SKM-1 treated with dmso at 0.1 percent for 144 hours (cell line): ENCODE measurements at regions not wholly inside any gene's neighbourhood (a gene's known extent, or its start where the extent isn't known, plus 50 kb on each side); places are given as distances from the start of the nearest gene placed in this dataset.

Experiments
- DNase-seq: peaks from one replicate; lab custom pipeline; 2025; ENCODE audit not compliant: unreplicated experiment; lab: John Stamatoyannopoulos, UW

- no peak for DNase-seq
Measured at GRCh38 chr2:8046849-8047248, 635.0 kb upstream of the ID2 start.

- no peak for DNase-seq
Measured at GRCh38 chr2:8049176-8049575, 632.7 kb upstream of the ID2 start.

GRCh38 chr2:8049851-8050571 is 631.8 kb upstream of the ID2 start:
- DNase-seq = no peak

- no peak for DNase-seq
Measured at GRCh38 chr2:8053216-8053615, 628.6 kb upstream of the ID2 start.

GRCh38 chr2:8054070-8054469 is 627.8 kb upstream of the ID2 start:
- DNase-seq = no peak

GRCh38 chr2:8058652-8059051 is 623.2 kb upstream of the ID2 start:
- DNase-seq = peak; percentile 87

- no peak for DNase-seq
Measured at GRCh38 chr2:8059255-8059654, 622.6 kb upstream of the ID2 start.

GRCh38 chr2:8059794-8060193 is 622.1 kb upstream of the ID2 start:
- no peak for DNase-seq

- DNase-seq = peak; percentile 35
Measured at GRCh38 chr2:8061219-8061618, 620.6 kb upstream of the ID2 start.

- no peak for DNase-seq
Measured at GRCh38 chr2:8064603-8065002, 617.3 kb upstream of the ID2 start.

- no peak for DNase-seq
Measured at GRCh38 chr2:8065191-8065590, 616.7 kb upstream of the ID2 start.

- no peak for DNase-seq
Measured at GRCh38 chr2:8067784-8068336, 614.0 kb upstream of the ID2 start.

GRCh38 chr2:8072907-8073306 is 608.9 kb upstream of the ID2 start:
- no peak for DNase-seq

GRCh38 chr2:8073916-8074315 is 607.9 kb upstream of the ID2 start:
- DNase-seq = no peak

GRCh38 chr2:8076448-8077342 is 605.2 kb upstream of the ID2 start:
- DNase-seq = no peak

GRCh38 chr2:8078705-8079104 is 603.2 kb upstream of the ID2 start:
- no peak for DNase-seq

- no peak for DNase-seq
Measured at GRCh38 chr2:8080063-8080462, 601.8 kb upstream of the ID2 start.

GRCh38 chr2:8081130-8081529 is 600.7 kb upstream of the ID2 start:
- no peak for DNase-seq

GRCh38 chr2:8082840-8083239 is 599.0 kb upstream of the ID2 start:
- DNase-seq = no peak

- DNase-seq = no peak
Measured at GRCh38 chr2:8086357-8086756, 595.5 kb upstream of the ID2 start.

- DNase-seq = no peak
Measured at GRCh38 chr2:8086796-8087479, 594.9 kb upstream of the ID2 start.

- DNase-seq = no peak
Measured at GRCh38 chr2:8087480-8087840, 594.4 kb upstream of the ID2 start.
